Astrocyte of the cerebellum (primary cell): ENCODE measurements at regions not wholly inside any gene's neighbourhood (a gene's known extent, or its start where the extent isn't known, plus 50 kb on each side); places are given as distances from the start of the nearest gene placed in this dataset.

ENCODE experiments used
- DNase-seq: peaks from one replicate; pipeline ENCODE4 v3.0.0-alpha.2; 2011; ENCODE audit warnings: low read depth
- H3K4me3 ChIP-seq: 2 replicates; pipeline ENCODE4 v1.5.1; 2011; ENCODE audit warnings: mild to moderate bottlenecking, low read depth, low read length, moderate library complexity
- CTCF ChIP-seq: IDR thresholded peaks from 2 replicates; pipeline ENCODE4 v1.5.1; 2012; ENCODE audit warnings: low read length, low read depth, moderate library complexity, mild to moderate bottlenecking; ENCODE audit errors: missing control alignments
- in situ Hi-C: cut with HindIII; loops from 2 replicates; pipeline ENCODE4 v1.10.0; 2017; ENCODE audit warnings: low sequenced_read_pairs

GRCh38 chr20:7214081-7214740 is 446.7 kb downstream of the BMP2 start:
- no peak overlapping the region for H3K4me3 ChIP-seq
- in situ Hi-C loops = no loop called here
- TF ChIP-seq CTCF = no peak
- no peak for DNase-seq

GRCh38 chr20:7217606-7218005 is 450.1 kb downstream of the BMP2 start:
- H3K4me3 ChIP-seq = no peak overlapping the region
- no peak for DNase-seq
- in situ Hi-C loops = loop anchor here (5.0 kb wide), 1 partner anchor 100 kb away; no protein-coding TSS in a partner anchor
- TF ChIP-seq CTCF = no peak

- TF ChIP-seq CTCF = no peak
- H3K4me3 ChIP-seq = no peak overlapping the region
- in situ Hi-C loops = no loop called here
- no peak for DNase-seq
Measured at GRCh38 chr20:7220755-7221154, 453.3 kb downstream of the BMP2 start.

- in situ Hi-C loops = no loop called here
- TF ChIP-seq CTCF = no peak
- no peak for DNase-seq
- no peak overlapping the region for H3K4me3 ChIP-seq
Measured at GRCh38 chr20:7226156-7226555, 458.7 kb downstream of the BMP2 start.

- in situ Hi-C loops = no loop called here
- H3K4me3 ChIP-seq = no peak overlapping the region
- DNase-seq = no peak
- TF ChIP-seq CTCF = no peak
Measured at GRCh38 chr20:7231303-7231702, 463.8 kb downstream of the BMP2 start.

- no peak overlapping the region for H3K4me3 ChIP-seq
- in situ Hi-C loops = no loop called here
- no peak for DNase-seq
- no peak for TF ChIP-seq CTCF
Measured at GRCh38 chr20:7232796-7233195, 465.3 kb downstream of the BMP2 start.
